Lower leg skin (tissue), 4 donors: ENCODE measurements at regions not wholly inside any gene's neighbourhood (a gene's known extent, or its start where the extent isn't known, plus 50 kb on each side); places are given as distances from the start of the nearest gene placed in this dataset.
"Not testable (repeated sequence)": the region's sequence is repeated elsewhere in the genome, so short reads cannot be mapped to it uniquely, and the experiment has no call there.

Experiments
- DNase-seq, 2 donors: peaks; one replicate each; pipeline ENCODE4 v3.0.0-alpha.2; 2019; ENCODE audit warnings: low spot score in 2 of 2
- H3K4me3 ChIP-seq: fragments of 200-600 bp; sonication (generic); 2 replicates; pipeline ENCODE4 v1.5.1; 2017; ENCODE audit warnings: mild to moderate bottlenecking, low read depth; ENCODE audit not compliant: poor library complexity, severe bottlenecking
- POLR2A ChIP-seq, 2 donors: fragments of 450-650 bp; IDR thresholded peaks; one replicate each; pipeline ENCODE4 v1.6.1; 2016 to 2017; ENCODE audit warnings: antibody characterized with exemption in 2 of 2, mild to moderate bottlenecking in 1 of 2, moderate library complexity in 1 of 2
- WGBS, 2 donors: methylation state at CpG; one replicate each; pipeline ENCODE4 v1.1.5; 2018; 5-methylcytosine and 5-hydroxymethylcytosine counted together
- intact Hi-C: fragments of 100-400 bp; cut with DNase I; formaldehyde crosslinking; loops from one replicate; pipeline ENCODE4 v1.15.0; 2023; ENCODE audit warnings: low total_unique reads
- TF ChIP-seq, protein P1 (sequence below), 3 donors: fragments of 450-650 bp; IDR thresholded peaks; one replicate each; pipeline ENCODE4 v1.5.1; 2016; ENCODE audit warnings: antibody characterized with exemption in 3 of 3, mild to moderate bottlenecking in 3 of 3, moderate library complexity in 2 of 3

- intact Hi-C loops: no loop called here
- 94 to 96% methylated on average over 1 of the region's 1 CpG for WGBS, 2 donors
- no peak for DNase-seq
- H3K4me3 ChIP-seq: no peak overlapping the region
- TF ChIP-seq, protein P1, sequence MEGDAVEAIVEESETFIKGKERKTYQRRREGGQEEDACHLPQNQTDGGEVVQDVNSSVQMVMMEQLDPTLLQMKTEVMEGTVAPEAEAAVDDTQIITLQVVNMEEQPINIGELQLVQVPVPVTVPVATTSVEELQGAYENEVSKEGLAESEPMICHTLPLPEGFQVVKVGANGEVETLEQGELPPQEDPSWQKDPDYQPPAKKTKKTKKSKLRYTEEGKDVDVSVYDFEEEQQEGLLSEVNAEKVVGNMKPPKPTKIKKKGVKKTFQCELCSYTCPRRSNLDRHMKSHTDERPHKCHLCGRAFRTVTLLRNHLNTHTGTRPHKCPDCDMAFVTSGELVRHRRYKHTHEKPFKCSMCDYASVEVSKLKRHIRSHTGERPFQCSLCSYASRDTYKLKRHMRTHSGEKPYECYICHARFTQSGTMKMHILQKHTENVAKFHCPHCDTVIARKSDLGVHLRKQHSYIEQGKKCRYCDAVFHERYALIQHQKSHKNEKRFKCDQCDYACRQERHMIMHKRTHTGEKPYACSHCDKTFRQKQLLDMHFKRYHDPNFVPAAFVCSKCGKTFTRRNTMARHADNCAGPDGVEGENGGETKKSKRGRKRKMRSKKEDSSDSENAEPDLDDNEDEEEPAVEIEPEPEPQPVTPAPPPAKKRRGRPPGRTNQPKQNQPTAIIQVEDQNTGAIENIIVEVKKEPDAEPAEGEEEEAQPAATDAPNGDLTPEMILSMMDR (IDR thresholded peaks at IDR 0.05): no peak
- no peak for TF ChIP-seq POLR2A (IDR thresholded peaks at IDR 0.05)
Measured at GRCh38 chr12:127966331-127966730, 300.6 kb upstream of the TMEM132C start.

DNA sequence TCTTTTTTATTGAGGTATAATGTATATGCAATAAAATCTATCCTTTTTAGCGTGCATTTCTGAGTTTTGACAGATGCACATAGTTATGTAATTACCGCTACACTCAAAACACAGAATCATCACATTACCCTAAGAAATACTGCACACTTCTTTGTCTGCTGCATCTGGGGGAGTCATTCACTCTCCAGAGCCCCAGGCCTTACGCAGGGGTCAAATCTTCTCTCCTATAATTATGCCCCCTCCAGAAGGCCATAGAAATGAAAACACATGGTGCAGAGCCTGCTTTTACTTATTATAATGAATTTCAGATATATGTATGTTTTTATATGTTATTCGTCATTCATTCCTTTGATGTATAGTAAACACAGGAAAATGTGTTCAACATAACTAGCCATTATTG is 296.5 kb upstream of the TMEM132C start:
- DNase-seq: no peak
- TF ChIP-seq, protein P1 (IDR thresholded peaks at IDR 0.05): no peak
- TF ChIP-seq POLR2A (IDR thresholded peaks at IDR 0.05): no peak
- 45 to 47% methylated on average over 4 of the region's 4 CpGs for WGBS, 2 donors

GRCh38 chr12:127980585-127980984 is 286.4 kb upstream of the TMEM132C start:
- TF ChIP-seq, protein P1 (IDR thresholded peaks at IDR 0.05): no peak
- no peak for TF ChIP-seq POLR2A (IDR thresholded peaks at IDR 0.05)
- 65 to 79% methylated on average over 4 of the region's 4 CpGs for WGBS, 2 donors
- intact Hi-C loops: no loop called here
- no peak for DNase-seq
- no peak overlapping the region for H3K4me3 ChIP-seq

More for the DNA sequence above, 296.5 kb upstream of the TMEM132C start:
- no peak overlapping the region for H3K4me3 ChIP-seq
- intact Hi-C loops: no loop called here

DNA sequence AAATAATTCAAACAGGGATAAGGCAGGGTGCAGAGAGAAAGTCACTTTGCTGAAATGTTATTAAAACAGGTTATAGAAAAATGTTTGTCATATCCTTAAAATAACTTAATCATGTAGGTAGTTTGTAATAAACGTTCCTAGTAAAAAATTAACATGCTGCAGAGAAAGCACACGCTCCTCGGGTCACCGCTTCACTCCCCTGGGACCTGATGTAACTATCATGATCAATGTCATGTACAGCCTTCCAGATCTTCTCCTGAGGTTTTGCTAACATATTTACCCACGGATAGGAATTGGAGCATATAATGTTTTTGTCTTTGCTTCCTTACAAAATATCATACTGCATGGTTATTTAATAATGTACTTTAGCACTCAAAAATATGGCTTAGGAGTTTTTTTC is 285.1 kb upstream of the TMEM132C start:
- WGBS, 2 donors: 62 to 63% methylated on average over 5 of the region's 5 CpGs
- TF ChIP-seq, protein P1 (IDR thresholded peaks at IDR 0.05): no peak
- TF ChIP-seq POLR2A (IDR thresholded peaks at IDR 0.05): no peak
- no peak for DNase-seq
- intact Hi-C loops: no loop called here
- no peak overlapping the region for H3K4me3 ChIP-seq

DNA sequence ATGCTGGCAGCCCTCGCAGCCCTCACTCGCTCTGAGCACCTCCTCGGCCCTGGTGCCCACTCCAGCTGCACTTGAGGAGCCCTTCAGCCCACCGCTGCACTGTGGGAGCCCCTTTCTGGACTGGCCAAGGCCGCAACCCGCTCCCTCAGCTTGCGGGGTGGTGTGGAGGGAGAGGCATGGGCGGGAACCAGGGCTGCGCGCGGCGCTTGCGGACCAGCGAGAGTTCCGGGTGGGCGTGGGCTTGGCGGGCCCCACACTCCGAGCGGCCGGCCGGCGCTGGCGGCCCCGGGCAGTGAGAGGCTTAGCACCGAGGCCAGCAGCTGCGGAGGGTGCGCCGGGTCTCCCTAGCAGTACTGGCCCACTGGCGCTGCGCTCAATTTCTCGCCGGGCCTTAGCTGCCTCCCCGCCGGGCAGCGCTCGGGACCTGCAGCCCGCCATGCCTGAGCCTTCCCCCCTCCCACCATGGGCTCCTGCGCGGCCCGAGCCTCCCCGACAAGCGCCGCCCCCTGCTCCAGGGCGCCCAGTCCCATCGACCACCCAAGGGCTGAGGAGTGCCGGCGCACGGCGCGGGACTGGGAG is 283.7 kb upstream of the TMEM132C start:
- DNase-seq, intact Hi-C loops, H3K4me3 ChIP-seq: not testable (repeated sequence)
- WGBS, 2 donors: 92 to 96% methylated on average over 15 to 44 of the region's 50 CpGs

DNA sequence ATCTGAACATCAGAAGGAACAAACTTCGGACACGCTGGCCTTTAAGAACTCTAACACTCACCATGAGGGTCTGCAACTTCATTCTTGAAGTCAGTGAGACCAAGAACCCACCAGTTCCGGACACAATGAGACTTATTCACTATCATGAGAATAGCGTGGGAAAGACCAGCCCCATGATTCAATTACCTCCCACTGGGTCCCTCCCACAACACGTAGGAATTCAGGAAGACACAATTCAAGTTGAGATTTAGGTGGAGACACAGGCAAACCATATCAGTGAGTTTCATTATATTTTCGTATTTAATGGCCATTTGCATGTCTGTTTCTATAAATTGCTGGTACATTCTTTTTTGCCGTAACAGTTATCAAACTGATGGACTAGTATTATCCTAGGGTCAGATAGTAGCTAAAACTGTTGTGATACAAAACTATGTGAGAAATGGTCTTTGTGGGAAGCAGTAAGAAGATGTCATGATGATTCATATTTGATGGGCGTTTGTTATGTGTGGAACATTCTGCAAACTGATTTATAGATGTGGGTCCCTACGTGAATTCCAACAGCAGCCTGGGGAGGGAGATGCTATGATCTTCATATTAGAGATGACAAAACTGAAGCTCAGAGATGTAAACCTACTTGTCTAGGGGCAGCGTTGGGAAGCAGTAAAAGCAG is 282.4 kb upstream of the TMEM132C start:
- intact Hi-C loops: no loop called here
- 64 to 68% methylated on average over 10 of the region's 10 CpGs for WGBS, 2 donors

More for the DNA sequence above, 282.4 kb upstream of the TMEM132C start:
- no peak for DNase-seq
- TF ChIP-seq POLR2A (IDR thresholded peaks at IDR 0.05): no peak
- TF ChIP-seq, protein P1 (IDR thresholded peaks at IDR 0.05): no peak
- H3K4me3 ChIP-seq: no peak overlapping the region
